Activated naive CD8-positive, alpha-beta T cell treated with anti-CD3 and anti-CD28 coated beads for 36 hours (primary cell): ENCODE measurements at regions not wholly inside any gene's neighbourhood (a gene's known extent, or its start where the extent isn't known, plus 50 kb on each side); places are given as distances from the start of the nearest gene placed in this dataset.

ENCODE experiments used
- DNase-seq: peaks from one replicate; pipeline ENCODE4 v3.0.0; 2021
- H3K27ac Mint-ChIP-seq: one replicate; pipeline ENCODE4 v1.8.0; 2022; ENCODE audit warnings: mild to moderate bottlenecking, moderate library complexity, mixed read lengths
- H3K27me3 Mint-ChIP-seq: one replicate; pipeline ENCODE4 v1.8.0; 2022; ENCODE audit warnings: mild to moderate bottlenecking, mixed read lengths
- H3K36me3 Mint-ChIP-seq: one replicate; pipeline ENCODE4 v1.8.0; 2021; ENCODE audit warnings: mild to moderate bottlenecking, mixed read lengths
- H3K4me1 Mint-ChIP-seq: one replicate; pipeline ENCODE4 v1.8.0; 2021; ENCODE audit warnings: mixed read lengths
- H3K4me3 Mint-ChIP-seq: one replicate; pipeline ENCODE4 v1.8.0; 2022; ENCODE audit warnings: mild to moderate bottlenecking, moderate library complexity, mixed read lengths
- H3K9me3 Mint-ChIP-seq: one replicate; pipeline ENCODE4 v1.8.0; 2022; ENCODE audit warnings: mixed read lengths

- no peaks in the 10 kb centered on the region for H3K27me3 Mint-ChIP-seq
- no peak overlapping the region for H3K4me3 Mint-ChIP-seq
- DNase-seq, result no peak
- H3K4me1 Mint-ChIP-seq, result no peaks in the 10 kb centered on the region
- no peak overlapping the region for H3K27ac Mint-ChIP-seq
- H3K9me3 Mint-ChIP-seq, result no peaks in the 10 kb centered on the region
- no peaks in the 10 kb centered on the region for H3K36me3 Mint-ChIP-seq
Observed at GRCh38 chr6:165972139-165972802, 195.4 kb downstream of the TBXT start.

- Mint-ChIP-seq H3K27me3 (no peaks in the 10 kb centered on the region), H3K36me3 (no peaks in the 10 kb centered on the region), H3K27ac (no peak overlapping the region), H3K4me3 (no peak overlapping the region), H3K9me3 (no peaks in the 10 kb centered on the region), H3K4me1 (no peaks in the 10 kb centered on the region)
- DNase-seq, result no peak
Observed at GRCh38 chr6:165971202-165971601, 196.4 kb downstream of the TBXT start.

- Mint-ChIP-seq H3K4me3 (no peak overlapping the region), H3K4me1 (no peaks in the 10 kb centered on the region), H3K9me3 (no peaks in the 10 kb centered on the region), H3K36me3 (no peaks in the 10 kb centered on the region), H3K27ac (no peak overlapping the region), H3K27me3 (no peaks in the 10 kb centered on the region)
- no peak for DNase-seq
Observed at GRCh38 chr6:165970001-165970400, 197.7 kb downstream of the TBXT start.

GRCh38 chr6:165969184-165969583, 198.5 kb downstream of the TBXT start:
- Mint-ChIP-seq H3K4me3 (no peak overlapping the region), H3K4me1 (no peaks in the 10 kb centered on the region), H3K27me3 (no peaks in the 10 kb centered on the region), H3K9me3 (no peaks in the 10 kb centered on the region), H3K27ac (no peak overlapping the region), H3K36me3 (no peaks in the 10 kb centered on the region)
- no peak for DNase-seq

- no peaks in the 10 kb centered on the region for H3K27me3 Mint-ChIP-seq
- H3K4me3 Mint-ChIP-seq, result no peak overlapping the region
- H3K27ac Mint-ChIP-seq, result no peak overlapping the region
- DNase-seq, result no peak
- no peaks in the 10 kb centered on the region for H3K4me1 Mint-ChIP-seq
- no peaks in the 10 kb centered on the region for H3K36me3 Mint-ChIP-seq
- H3K9me3 Mint-ChIP-seq, result no peaks in the 10 kb centered on the region
Observed at GRCh38 chr6:165968408-165968807, 199.2 kb downstream of the TBXT start.

- Mint-ChIP-seq H3K4me1 (no peaks in the 10 kb centered on the region), H3K27me3 (no peaks in the 10 kb centered on the region), H3K4me3 (no peak overlapping the region), H3K36me3 (no peaks in the 10 kb centered on the region), H3K9me3 (no peaks in the 10 kb centered on the region), H3K27ac (no peak overlapping the region)
- no peak for DNase-seq
Observed at GRCh38 chr6:165967810-165968407, 199.7 kb downstream of the TBXT start.

- no peaks in the 10 kb centered on the region for H3K9me3 Mint-ChIP-seq
- H3K27ac Mint-ChIP-seq, result no peak overlapping the region
- H3K27me3 Mint-ChIP-seq, result no peaks in the 10 kb centered on the region
- no peaks in the 10 kb centered on the region for H3K36me3 Mint-ChIP-seq
- DNase-seq, result no peak
- no peaks in the 10 kb centered on the region for H3K4me1 Mint-ChIP-seq
- H3K4me3 Mint-ChIP-seq, result no peak overlapping the region
Observed at GRCh38 chr6:165963750-165964149, 203.9 kb downstream of the TBXT start.

GRCh38 chr6:165962366-165962765, 205.3 kb downstream of the TBXT start:
- no peaks in the 10 kb centered on the region for H3K9me3 Mint-ChIP-seq
- H3K27me3 Mint-ChIP-seq, result no peaks in the 10 kb centered on the region
- H3K27ac Mint-ChIP-seq, result no peak overlapping the region
- no peaks in the 10 kb centered on the region for H3K36me3 Mint-ChIP-seq
- no peaks in the 10 kb centered on the region for H3K4me1 Mint-ChIP-seq
- DNase-seq, result no peak
- no peak overlapping the region for H3K4me3 Mint-ChIP-seq

- H3K4me3 Mint-ChIP-seq, result no peak overlapping the region
- DNase-seq, result no peak
- no peaks in the 10 kb centered on the region for H3K4me1 Mint-ChIP-seq
- no peaks in the 10 kb centered on the region for H3K27me3 Mint-ChIP-seq
- no peak overlapping the region for H3K27ac Mint-ChIP-seq
- no peaks in the 10 kb centered on the region for H3K9me3 Mint-ChIP-seq
- H3K36me3 Mint-ChIP-seq, result no peaks in the 10 kb centered on the region
Observed at GRCh38 chr6:165961233-165961632, 206.4 kb downstream of the TBXT start.

- no peak for DNase-seq
- no peaks in the 10 kb centered on the region for H3K4me1 Mint-ChIP-seq
- no peaks in the 10 kb centered on the region for H3K36me3 Mint-ChIP-seq
- no peak overlapping the region for H3K27ac Mint-ChIP-seq
- H3K9me3 Mint-ChIP-seq, result no peaks in the 10 kb centered on the region
- no peak overlapping the region for H3K4me3 Mint-ChIP-seq
- H3K27me3 Mint-ChIP-seq, result no peaks in the 10 kb centered on the region
Observed at GRCh38 chr6:165960695-165961094, 207.0 kb downstream of the TBXT start.

- H3K4me1 Mint-ChIP-seq, result no peaks in the 10 kb centered on the region
- no peak overlapping the region for H3K4me3 Mint-ChIP-seq
- no peaks in the 10 kb centered on the region for H3K9me3 Mint-ChIP-seq
- no peaks in the 10 kb centered on the region for H3K27me3 Mint-ChIP-seq
- no peak for DNase-seq
- no peak overlapping the region for H3K27ac Mint-ChIP-seq
- no peaks in the 10 kb centered on the region for H3K36me3 Mint-ChIP-seq
Observed at GRCh38 chr6:165959627-165960026, 208.0 kb downstream of the TBXT start.

- H3K4me1 Mint-ChIP-seq, result no peaks in the 10 kb centered on the region
- H3K9me3 Mint-ChIP-seq, result no peaks in the 10 kb centered on the region
Observed at GRCh38 chr6:165956874-165957273, 210.8 kb downstream of the TBXT start.

GRCh38 chr6:165952514-165952913, 215.1 kb downstream of the TBXT start:
- DNase-seq, result no peak
- H3K4me3 Mint-ChIP-seq, result no peak overlapping the region
- H3K4me1 Mint-ChIP-seq, result no peaks in the 10 kb centered on the region
- peaks cover 3% of the 10 kb centered on the region for H3K27me3 Mint-ChIP-seq
- H3K27ac Mint-ChIP-seq, result no peak overlapping the region
- no peaks in the 10 kb centered on the region for H3K9me3 Mint-ChIP-seq
- H3K36me3 Mint-ChIP-seq, result no peaks in the 10 kb centered on the region

More at GRCh38 chr6:165956874-165957273, 210.8 kb downstream of the TBXT start:
- no peak for DNase-seq
- no peak overlapping the region for H3K27ac Mint-ChIP-seq
- no peak overlapping the region for H3K4me3 Mint-ChIP-seq
- no peaks in the 10 kb centered on the region for H3K36me3 Mint-ChIP-seq
- H3K27me3 Mint-ChIP-seq, result no peaks in the 10 kb centered on the region

GRCh38 chr6:165950316-165950715, 217.3 kb downstream of the TBXT start:
- peaks cover 3% of the 10 kb centered on the region for H3K27me3 Mint-ChIP-seq
- no peaks in the 10 kb centered on the region for H3K36me3 Mint-ChIP-seq
- no peak for DNase-seq
- H3K27ac Mint-ChIP-seq, result no peak overlapping the region
- H3K9me3 Mint-ChIP-seq, result no peaks in the 10 kb centered on the region
- H3K4me1 Mint-ChIP-seq, result no peaks in the 10 kb centered on the region
- H3K4me3 Mint-ChIP-seq, result no peak overlapping the region

- Mint-ChIP-seq H3K27ac (no peak overlapping the region), H3K4me3 (no peak overlapping the region), H3K36me3 (no peaks in the 10 kb centered on the region), H3K27me3 (peaks cover 3% of the 10 kb centered on the region), H3K9me3 (no peaks in the 10 kb centered on the region), H3K4me1 (no peaks in the 10 kb centered on the region)
- DNase-seq, result no peak
Observed at GRCh38 chr6:165949324-165949723, 218.3 kb downstream of the TBXT start.

GRCh38 chr6:165944002-165944466, 223.6 kb downstream of the TBXT start:
- no peak overlapping the region for H3K4me3 Mint-ChIP-seq
- H3K4me1 Mint-ChIP-seq, result no peaks in the 10 kb centered on the region
- H3K27ac Mint-ChIP-seq, result no peak overlapping the region

More at GRCh38 chr6:165944002-165944466, 223.6 kb downstream of the TBXT start:
- Mint-ChIP-seq H3K9me3 (no peaks in the 10 kb centered on the region), H3K36me3 (no peaks in the 10 kb centered on the region), H3K27me3 (peaks cover 3% of the 10 kb centered on the region)
- DNase-seq, result no peak
